H9 (cell line): ENCODE measurements at regions not wholly inside any gene's neighbourhood (a gene's known extent, or its start where the extent isn't known, plus 50 kb on each side); places are given as distances from the start of the nearest gene placed in this dataset.

Source experiments
- DNase-seq: peaks from one replicate; pipeline ENCODE4 v3.0.0-alpha.2; 2017
- H2AFZ ChIP-seq: one replicate; pipeline ENCODE4 v1.6.1; 2013; ENCODE audit warnings: mild to moderate bottlenecking, low read length, control low read depth, moderate library complexity
- H2AK5ac ChIP-seq: 2 replicates; pipeline ENCODE4 v1.6.1; 2013; ENCODE audit warnings: low read length, control low read depth, mixed read lengths; ENCODE audit not compliant: insufficient read length
- H2BK120ac ChIP-seq: one replicate; pipeline ENCODE4 v1.6.1; 2013; ENCODE audit warnings: low read depth, mild to moderate bottlenecking, low read length, control low read depth, inconsistent platforms; ENCODE audit not compliant: poor library complexity, severe bottlenecking
- H2BK12ac ChIP-seq: 2 replicates; pipeline ENCODE4 v1.6.1; 2013; ENCODE audit warnings: low read length, control low read depth, mixed read lengths, low read depth; ENCODE audit not compliant: insufficient read length
- H2BK15ac ChIP-seq: 2 replicates; pipeline ENCODE4 v1.6.1; 2013; ENCODE audit warnings: low read depth, low read length, control low read depth
- H2BK20ac ChIP-seq: one replicate; pipeline ENCODE4 v1.6.1; 2013; ENCODE audit warnings: low read depth, mild to moderate bottlenecking, low read length, control low read depth, inconsistent platforms; ENCODE audit not compliant: poor library complexity, severe bottlenecking
- H2BK5ac ChIP-seq: 2 replicates; pipeline ENCODE4 v1.6.1; 2013; ENCODE audit warnings: low read length, control low read depth, mixed read lengths; ENCODE audit not compliant: insufficient read length
- H3K14ac ChIP-seq: 2 replicates; pipeline ENCODE4 v1.6.1; 2013; ENCODE audit warnings: low read length, control low read depth; ENCODE audit not compliant: insufficient read depth
- H3K18ac ChIP-seq: 2 replicates; pipeline ENCODE4 v1.6.1; 2013; ENCODE audit warnings: low read depth, mild to moderate bottlenecking, mixed read lengths, low read length, control low read depth; ENCODE audit not compliant: insufficient read length
- H3K23ac ChIP-seq: 2 replicates; pipeline ENCODE4 v1.6.1; 2013; ENCODE audit warnings: low read length, control low read depth, mixed read lengths, low read depth; ENCODE audit not compliant: insufficient read length
- H3K23me2 ChIP-seq: 2 replicates; pipeline ENCODE4 v1.6.1; 2013; ENCODE audit warnings: low read depth, mild to moderate bottlenecking, mixed read lengths, low read length, control low read depth; ENCODE audit not compliant: insufficient read length, poor library complexity, severe bottlenecking
- H3K27ac ChIP-seq: 2 replicates; pipeline ENCODE4 v1.5.1; 2013; ENCODE audit warnings: low read length, control low read depth, mixed read lengths, low read depth; ENCODE audit not compliant: insufficient read length
- H3K27me3 ChIP-seq: 2 replicates; pipeline ENCODE4 v1.6.1; 2013; ENCODE audit warnings: low read length, control low read depth, inconsistent platforms; ENCODE audit not compliant: insufficient read depth
- H3K4ac ChIP-seq: 2 replicates; pipeline ENCODE4 v1.6.1; 2013; ENCODE audit warnings: low read depth, mild to moderate bottlenecking, control low read depth, inconsistent platforms, low read length, moderate library complexity
- H3K4me1 ChIP-seq: 2 replicates; pipeline ENCODE4 v1.6.1; 2013; ENCODE audit warnings: low read length, control low read depth, inconsistent platforms; ENCODE audit not compliant: insufficient read depth
- H3K4me2 ChIP-seq: 2 replicates; pipeline ENCODE4 v1.6.1; 2013; ENCODE audit warnings: low read length, control low read depth, mixed read lengths; ENCODE audit not compliant: insufficient read length, insufficient read depth
- H3K56ac ChIP-seq: 2 replicates; pipeline ENCODE4 v1.6.1; 2013; ENCODE audit warnings: low read depth, mild to moderate bottlenecking, mixed read lengths, low read length, control low read depth; ENCODE audit not compliant: insufficient read length
- H3K79me1 ChIP-seq: 2 replicates; pipeline ENCODE4 v1.6.1; 2013; ENCODE audit warnings: low read depth, mild to moderate bottlenecking, moderate library complexity, low read length, control low read depth, inconsistent platforms; ENCODE audit not compliant: insufficient read depth, poor library complexity, severe bottlenecking
- H3K79me2 ChIP-seq: 2 replicates; pipeline ENCODE4 v1.6.1; 2013; ENCODE audit warnings: low read length, control low read depth, inconsistent platforms; ENCODE audit not compliant: insufficient read depth
- H3K9ac ChIP-seq: 2 replicates; pipeline ENCODE4 v1.6.1; 2013; ENCODE audit warnings: low read length, control low read depth, mixed read lengths; ENCODE audit not compliant: insufficient read length; ENCODE audit errors: extremely low read depth
- H3K9me3 ChIP-seq: one replicate; pipeline ENCODE4 v1.6.1; 2013; ENCODE audit warnings: low read depth, low read length, inconsistent platforms; ENCODE audit not compliant: control insufficient read depth
- H3T11ph ChIP-seq: one replicate; pipeline ENCODE4 v1.6.1; 2013; ENCODE audit warnings: mild to moderate bottlenecking, low read length, control low read depth, inconsistent platforms
- H4K20me1 ChIP-seq: one replicate; pipeline ENCODE4 v1.6.1; 2013; ENCODE audit not compliant: control insufficient read depth, insufficient read length, insufficient read depth
- H4K5ac ChIP-seq: 2 replicates; pipeline ENCODE4 v1.6.1; 2013; ENCODE audit warnings: low read depth, mild to moderate bottlenecking, mixed read lengths, low read length, control low read depth; ENCODE audit not compliant: insufficient read length
- H4K8ac ChIP-seq: replicated peaks from 2 replicates; pipeline ENCODE4 v1.6.1; 2013; ENCODE audit warnings: low read length, control low read depth, mixed read lengths, low read depth; ENCODE audit not compliant: insufficient read length
- H4K91ac ChIP-seq: 2 replicates; pipeline ENCODE4 v1.6.1; 2013; ENCODE audit warnings: low read depth, mild to moderate bottlenecking, moderate library complexity, mixed read lengths, low read length, control low read depth; ENCODE audit not compliant: insufficient read length
- H3K27ac Mint-ChIP-seq, 3 experiments: 2 replicates in 2 of 3; 3 replicates in 1 of 3; pipeline ENCODE4 v1.8.0; 2020 to 2021; ENCODE audit warnings: mixed read lengths in 3 of 3, mild to moderate bottlenecking in 1 of 3, moderate library complexity in 1 of 3
- H3K27me3 Mint-ChIP-seq: 2 replicates; pipeline ENCODE4 v1.8.0; 2021; ENCODE audit warnings: low read depth, mild to moderate bottlenecking, moderate library complexity, mixed read lengths
- H3K36me3 Mint-ChIP-seq, 3 experiments: 2 replicates in 2 of 3; 3 replicates in 1 of 3; pipeline ENCODE4 v1.8.0; 2020 to 2021; ENCODE audit warnings: low read depth in 3 of 3, mixed read lengths in 3 of 3; ENCODE audit not compliant: insufficient read depth in 1 of 3
- H3K4me1 Mint-ChIP-seq, 2 experiments: 2 replicates each; pipeline ENCODE4 v1.8.0; 2020; ENCODE audit warnings: mixed read lengths in 2 of 2
- H3K4me3 Mint-ChIP-seq, 2 experiments: 2 replicates in 1 of 2; 3 replicates in 1 of 2; pipeline ENCODE4 v1.8.0; 2020 to 2021; ENCODE audit warnings: mild to moderate bottlenecking in 2 of 2, mixed read lengths in 2 of 2, moderate library complexity in 1 of 2
- H3K9me3 Mint-ChIP-seq, 2 experiments: 2 replicates in 1 of 2; 3 replicates in 1 of 2; pipeline ENCODE4 v1.8.0; 2020; ENCODE audit warnings: mild to moderate bottlenecking in 2 of 2, mixed read lengths in 2 of 2, moderate library complexity in 1 of 2
- CTCF ChIP-seq: fragments of 200-600 bp; sonication (generic); conservative IDR thresholded peaks from 3 replicates; pipeline ENCODE4 v1.8.0; 2021; ENCODE audit warnings: antibody characterized with exemption, mild to moderate bottlenecking
- WGBS: extraction: QIAGEN DNeasy Blood & Tissue Kit; methylation state at CpG from one replicate; pipeline ENCODE4 v1.1.7; 2013; ENCODE audit warnings: missing lambda C conversion rate, low lambda C conversion rate, mixed read lengths; ENCODE audit not compliant: insufficient read length; ENCODE audit errors: extremely low coverage; 5-methylcytosine and 5-hydroxymethylcytosine counted together

- H2BK15ac ChIP-seq, result no peak overlapping the region
- H3K14ac ChIP-seq, result no peak overlapping the region
- H3K27ac ChIP-seq, result no peak overlapping the region
- no peaks in the 10 kb centered on the region for H3K79me1 ChIP-seq
- H2BK120ac ChIP-seq, result no peak overlapping the region
- H4K8ac ChIP-seq, result no peak overlapping the region
- no peak overlapping the region for H2BK20ac ChIP-seq
- H2BK5ac ChIP-seq, result no peak overlapping the region
- no peaks in the 10 kb centered on the region for H4K20me1 ChIP-seq
- H3K79me2 ChIP-seq, result no peaks in the 10 kb centered on the region
- no peaks in the 10 kb centered on the region for H3K4me1 ChIP-seq
- H3K56ac ChIP-seq, result no peak overlapping the region
- no peak overlapping the region for H3K9ac ChIP-seq
- no peak overlapping the region for H2AK5ac ChIP-seq
- TF ChIP-seq CTCF, result no peak
- Mint-ChIP-seq H3K9me3 (peaks cover 0 to 3% of the 10 kb centered on the region in 2 experiments; a peak in 2 of 5 replicates), H3K4me3 (no peak overlapping the region), H3K4me1 (no peaks in the 10 kb centered on the region), H3K27me3 (no peaks in the 10 kb centered on the region; the same call in 1 of the 2 replicates), H3K36me3 (peaks cover 0 to 3% (median 0%) of the 10 kb centered on the region in 3 experiments; a peak in 2 of 7 replicates), H3K27ac (no peak overlapping the region)
- WGBS, result no CpG with 5 or more reads among the region's 3 CpGs
- H3T11ph ChIP-seq, result no peak overlapping the region
- no peak overlapping the region for H3K4me2 ChIP-seq
- no peak for DNase-seq
- no peak overlapping the region for H4K5ac ChIP-seq
- no peaks in the 10 kb centered on the region for H3K23me2 ChIP-seq
- no peak overlapping the region for H4K91ac ChIP-seq
- no peak overlapping the region for H2AFZ ChIP-seq
- H2BK12ac ChIP-seq, result no peak overlapping the region
- H3K4ac ChIP-seq, result no peak overlapping the region
- no peaks in the 10 kb centered on the region for H3K27me3 ChIP-seq
- H3K9me3 ChIP-seq, result no peaks in the 10 kb centered on the region
- H3K23ac ChIP-seq, result no peak overlapping the region
- H3K18ac ChIP-seq, result no peak overlapping the region
Observed at GRCh38 chr5:16271851-16272250, 92.3 kb upstream of the MARCHF11 start.
